Sigmoid colon (tissue), 6 donors: ENCODE measurements at regions not wholly inside any gene's neighbourhood (a gene's known extent, or its start where the extent isn't known, plus 50 kb on each side); places are given as distances from the start of the nearest gene placed in this dataset.

Source experiments
- DNase-seq: peaks from one replicate; pipeline ENCODE4 v3.0.0-alpha.2; 2019
- H3K27ac ChIP-seq, 4 donors: fragments of 200-600 bp; sonication (generic); one replicate each; pipeline ENCODE4 v1.5.1; 2016 to 2019; ENCODE audit warnings: mild to moderate bottlenecking in 1 of 4
- H3K27me3 ChIP-seq, 3 donors: fragments of 200-600 bp; sonication (generic); one replicate each; pipeline ENCODE4 v1.5.1; 2019; ENCODE audit warnings: mild to moderate bottlenecking in 1 of 3
- H3K36me3 ChIP-seq, 4 donors: fragments of 200-600 bp; sonication (generic); one replicate each; pipeline ENCODE4 v1.5.1; 2016 to 2019
- H3K4me1 ChIP-seq, 4 donors: fragments of 200-600 bp; sonication (generic); one replicate each; pipeline ENCODE4 v1.5.1; 2017 to 2019
- H3K4me3 ChIP-seq, 4 donors: fragments of 200-600 bp; sonication (generic); one replicate each; pipeline ENCODE4 v1.5.1; 2017 to 2019; ENCODE audit warnings: mild to moderate bottlenecking in 2 of 4, moderate library complexity in 1 of 4
- H3K9me3 ChIP-seq, 4 donors: fragments of 200-600 bp in 3 of 4; sonication (generic) in 3 of 4; one replicate each; pipeline versions ENCODE4 v1.5.1 to v1.6.1; 2013 to 2019
- EP300 ChIP-seq, 4 donors: sonication (generic); formaldehyde crosslinking; IDR thresholded peaks; one replicate each; pipeline ENCODE4 v1.6.1; 2017; ENCODE audit warnings: antibody characterized with exemption in 4 of 4
- POLR2A ChIP-seq, 2 donors: fragments of 450-650 bp; IDR thresholded peaks; one replicate each; pipeline ENCODE4 v1.6.1; 2016; ENCODE audit warnings: antibody characterized with exemption in 2 of 2, mild to moderate bottlenecking in 2 of 2, moderate library complexity in 2 of 2
- POLR2AphosphoS5 ChIP-seq, 4 donors: sonication (generic); formaldehyde crosslinking; IDR thresholded peaks; one replicate each; pipeline ENCODE4 v1.6.1; 2017; ENCODE audit warnings: antibody characterized with exemption in 4 of 4
- WGBS, 2 donors: extraction: QIAGEN DNeasy Blood & Tissue Kit; methylation state at CpG; one replicate each; pipeline ENCODE4 v1.1.7; 2013; 5-methylcytosine and 5-hydroxymethylcytosine counted together
- intact Hi-C: fragments of 100-400 bp; cut with DNase I; formaldehyde crosslinking; loops from one replicate; pipeline ENCODE4 v1.15.1; 2023
- TF ChIP-seq, protein P1 (sequence below), 4 experiments: fragments of 450-650 bp in 3 of 4; fragments of 200-600 bp in 1 of 4; IDR thresholded peaks; one replicate each; pipeline ENCODE4 v1.5.1; 2016 to 2019; ENCODE audit warnings: antibody characterized with exemption in 4 of 4, mild to moderate bottlenecking in 3 of 4, moderate library complexity in 2 of 4
- donor health status: healthy with polysubstance abuse.
- donor health status: healthy.

DNA sequence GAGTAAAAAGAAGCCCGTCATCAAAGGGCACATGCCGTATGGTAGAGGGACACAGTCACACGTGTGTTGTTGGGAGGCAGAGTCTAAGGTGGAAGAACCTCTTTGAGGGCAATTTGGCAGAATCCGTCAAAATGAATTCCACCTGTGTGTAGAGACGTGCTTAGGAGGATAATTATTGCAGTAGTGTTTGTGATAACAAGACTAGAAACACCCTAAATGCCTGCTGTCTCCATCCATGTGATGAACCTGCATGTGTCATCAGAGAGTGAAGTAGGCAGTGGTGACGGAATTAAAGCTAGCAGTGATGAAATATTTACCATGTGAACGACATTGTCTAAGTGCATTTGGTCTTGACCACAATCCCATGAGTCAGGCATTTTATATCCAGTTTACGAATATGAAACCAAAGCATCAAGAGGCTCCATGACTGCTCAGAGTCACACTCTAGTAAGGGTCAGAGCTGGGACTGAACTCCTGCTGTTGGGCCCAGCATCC, 61.3 kb upstream of the ADORA2B start:
- TF ChIP-seq POLR2AphosphoS5 (IDR thresholded peaks at IDR 0.05) = no peak
- TF ChIP-seq EP300 (IDR thresholded peaks at IDR 0.05) = no peak
- no peak for TF ChIP-seq POLR2A (IDR thresholded peaks at IDR 0.05)
- TF ChIP-seq, protein P1, sequence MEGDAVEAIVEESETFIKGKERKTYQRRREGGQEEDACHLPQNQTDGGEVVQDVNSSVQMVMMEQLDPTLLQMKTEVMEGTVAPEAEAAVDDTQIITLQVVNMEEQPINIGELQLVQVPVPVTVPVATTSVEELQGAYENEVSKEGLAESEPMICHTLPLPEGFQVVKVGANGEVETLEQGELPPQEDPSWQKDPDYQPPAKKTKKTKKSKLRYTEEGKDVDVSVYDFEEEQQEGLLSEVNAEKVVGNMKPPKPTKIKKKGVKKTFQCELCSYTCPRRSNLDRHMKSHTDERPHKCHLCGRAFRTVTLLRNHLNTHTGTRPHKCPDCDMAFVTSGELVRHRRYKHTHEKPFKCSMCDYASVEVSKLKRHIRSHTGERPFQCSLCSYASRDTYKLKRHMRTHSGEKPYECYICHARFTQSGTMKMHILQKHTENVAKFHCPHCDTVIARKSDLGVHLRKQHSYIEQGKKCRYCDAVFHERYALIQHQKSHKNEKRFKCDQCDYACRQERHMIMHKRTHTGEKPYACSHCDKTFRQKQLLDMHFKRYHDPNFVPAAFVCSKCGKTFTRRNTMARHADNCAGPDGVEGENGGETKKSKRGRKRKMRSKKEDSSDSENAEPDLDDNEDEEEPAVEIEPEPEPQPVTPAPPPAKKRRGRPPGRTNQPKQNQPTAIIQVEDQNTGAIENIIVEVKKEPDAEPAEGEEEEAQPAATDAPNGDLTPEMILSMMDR (IDR thresholded peaks at IDR 0.05) = no peak
- H3K27ac ChIP-seq = no peak overlapping the region
- H3K36me3 ChIP-seq = no peaks in the 10 kb centered on the region
- WGBS, 2 donors = 86 to 89% methylated on average over 8 of the region's 8 CpGs
- H3K27me3 ChIP-seq = no peaks in the 10 kb centered on the region
- H3K9me3 ChIP-seq = no peaks in the 10 kb centered on the region
- no peaks in the 10 kb centered on the region for H3K4me1 ChIP-seq
- no peak overlapping the region for H3K4me3 ChIP-seq
- intact Hi-C loops = no loop called here
- no peak for DNase-seq

DNA sequence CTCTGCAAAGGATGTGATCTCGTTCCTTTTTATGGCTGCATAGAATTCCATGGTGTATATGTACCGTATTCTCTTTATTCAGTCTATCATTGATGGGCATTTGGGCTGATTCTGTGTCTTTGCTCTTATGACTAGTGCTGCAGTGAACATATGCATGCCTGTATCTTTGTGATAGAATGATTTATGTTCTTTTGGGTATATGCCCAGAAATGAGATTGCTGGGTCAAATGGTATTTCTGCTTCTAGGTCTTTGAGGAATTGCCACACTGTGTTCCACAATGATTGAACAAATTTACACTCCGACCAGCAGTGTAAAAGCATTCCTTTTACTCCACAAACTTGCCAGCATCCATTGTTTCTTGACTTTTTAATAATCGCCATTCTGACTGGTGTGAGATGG, 60.2 kb upstream of the ADORA2B start:
- Histone ChIP-seq H3K4me1 (no peaks in the 10 kb centered on the region), H3K4me3 (no peak overlapping the region), H3K9me3 (no peaks in the 10 kb centered on the region), H3K27ac (no peak overlapping the region), H3K27me3 (no peaks in the 10 kb centered on the region), H3K36me3 (no peaks in the 10 kb centered on the region)
- DNase-seq = no peak
- intact Hi-C loops = no loop called here
- 90 to 93% methylated on average over 4 of the region's 4 CpGs for WGBS, 2 donors
- TF ChIP-seq POLR2A (IDR thresholded peaks at IDR 0.05) (no peak), EP300 (IDR thresholded peaks at IDR 0.05) (no peak), POLR2AphosphoS5 (IDR thresholded peaks at IDR 0.05) (no peak)
- TF ChIP-seq, protein P1 (IDR thresholded peaks at IDR 0.05) = no peak

DNA sequence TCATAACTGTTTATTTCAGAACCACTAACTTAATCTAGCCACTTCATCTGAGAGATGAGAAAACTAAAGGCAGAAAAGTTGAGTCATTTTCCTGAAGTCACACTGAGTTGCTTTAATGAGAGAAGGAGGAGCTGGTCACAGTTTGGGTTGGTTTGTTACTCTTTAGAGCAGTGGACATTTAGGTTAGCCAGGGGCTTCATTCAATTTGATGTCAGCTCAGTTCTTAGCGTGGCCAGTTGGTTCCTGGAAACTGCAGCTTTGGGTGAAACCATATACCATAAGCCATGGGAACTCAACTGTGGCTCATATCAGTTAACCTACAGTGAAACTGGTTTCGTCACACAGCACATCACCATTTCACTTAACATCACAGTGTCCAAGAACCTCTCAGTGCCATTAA, 59.2 kb upstream of the ADORA2B start:
- Histone ChIP-seq H3K27ac (no peak overlapping the region), H3K4me3 (no peak overlapping the region), H3K36me3 (no peaks in the 10 kb centered on the region), H3K9me3 (no peaks in the 10 kb centered on the region), H3K4me1 (no peaks in the 10 kb centered on the region), H3K27me3 (no peaks in the 10 kb centered on the region)
- TF ChIP-seq, protein P1 (IDR thresholded peaks at IDR 0.05) = no peak
- TF ChIP-seq POLR2AphosphoS5 (IDR thresholded peaks at IDR 0.05) = no peak
- no peak for TF ChIP-seq POLR2A (IDR thresholded peaks at IDR 0.05)
- no peak for TF ChIP-seq EP300 (IDR thresholded peaks at IDR 0.05)
- intact Hi-C loops = no loop called here
- DNase-seq = no peak
- 88 to 89% methylated on average over 2 of the region's 2 CpGs for WGBS, 2 donors

DNA sequence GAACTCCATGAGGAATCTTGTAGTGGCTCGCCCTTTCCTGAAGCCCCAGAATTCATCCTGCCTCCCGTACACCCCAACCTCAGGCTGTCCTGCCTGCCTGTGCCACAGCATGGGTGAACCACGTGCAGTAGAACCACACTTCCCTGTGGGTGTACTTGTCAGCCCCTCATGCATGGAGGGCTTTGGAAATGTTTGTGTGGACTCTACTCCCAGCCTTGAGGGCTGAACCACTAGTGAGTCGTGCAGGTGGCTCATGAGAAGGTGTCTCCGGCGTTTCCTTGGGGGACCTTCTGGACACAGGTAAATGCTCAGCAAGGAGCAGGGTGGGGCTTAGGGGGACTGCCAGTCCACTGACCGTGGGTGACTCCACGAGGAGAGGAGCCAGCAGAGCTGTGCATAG, 58.7 kb upstream of the ADORA2B start:
- 86% methylated on average over 8 of the region's 8 CpGs; no CpG with 5 or more reads in 1 of the 2 donors for WGBS, 2 donors
- no peaks in the 10 kb centered on the region for H3K36me3 ChIP-seq

DNA sequence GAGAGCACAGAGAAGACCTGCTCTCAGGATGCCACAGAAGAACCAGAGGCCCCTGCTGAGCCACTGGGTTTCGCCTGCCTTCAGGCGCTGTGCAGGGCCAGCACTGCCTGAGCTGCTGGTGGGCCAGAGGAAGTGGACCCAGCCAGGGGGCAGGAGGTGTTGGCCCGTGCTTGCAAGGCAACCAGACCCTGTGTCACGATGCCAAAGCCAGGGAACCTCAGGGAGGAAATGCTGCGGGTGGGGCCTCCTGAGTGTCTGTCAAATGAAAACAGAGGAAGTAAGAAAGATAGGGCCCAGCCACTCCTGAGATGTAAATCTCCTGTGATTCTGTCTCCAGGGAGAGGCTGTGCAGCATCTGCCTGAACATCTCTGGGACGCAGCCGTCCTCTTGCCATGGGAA, 58.1 kb upstream of the ADORA2B start:
- Histone ChIP-seq H3K27me3 (no peaks in the 10 kb centered on the region), H3K27ac (no peak overlapping the region), H3K9me3 (no peaks in the 10 kb centered on the region), H3K4me3 (no peak overlapping the region), H3K4me1 (no peaks in the 10 kb centered on the region), H3K36me3 (no peaks in the 10 kb centered on the region)
- intact Hi-C loops = no loop called here
- 42% methylated on average over 7 of the region's 7 CpGs; no CpG with 5 or more reads in 1 of the 2 donors for WGBS, 2 donors
- DNase-seq = no peak
- TF ChIP-seq, protein P1 (IDR thresholded peaks at IDR 0.05) = no peak

More for the DNA sequence above, 58.7 kb upstream of the ADORA2B start:
- H3K4me1 ChIP-seq = no peaks in the 10 kb centered on the region
- H3K4me3 ChIP-seq = no peak overlapping the region
- no peaks in the 10 kb centered on the region for H3K27me3 ChIP-seq
- no peak overlapping the region for H3K27ac ChIP-seq
- no peak for TF ChIP-seq POLR2A (IDR thresholded peaks at IDR 0.05)
- TF ChIP-seq, protein P1 (IDR thresholded peaks at IDR 0.05) = no peak
- DNase-seq = no peak
- intact Hi-C loops = no loop called here
- no peaks in the 10 kb centered on the region for H3K9me3 ChIP-seq
